NB4 (cell line): ENCODE measurements at regions not wholly inside any gene's neighbourhood (a gene's known extent, or its start where the extent isn't known, plus 50 kb on each side); places are given as distances from the start of the nearest gene placed in this dataset.

Experiments
- MYC ChIP-seq: IDR thresholded peaks from 2 replicates; pipeline ENCODE4 v1.6.1; 2011; ENCODE audit warnings: low read depth, low read length
- POLR2A ChIP-seq: IDR thresholded peaks from 2 replicates; pipeline ENCODE4 v1.6.1; 2011; ENCODE audit warnings: mild to moderate bottlenecking; ENCODE audit not compliant: insufficient read length; ENCODE audit errors: extremely low read depth
- TF ChIP-seq, protein P1 (sequence below): IDR thresholded peaks from one replicate; pipeline ENCODE4 v1.5.1; 2012; ENCODE audit warnings: low read depth, low read length
- TF ChIP-seq, protein P2 (sequence below): IDR thresholded peaks from 2 replicates; pipeline ENCODE4 v1.6.1; 2011; ENCODE audit warnings: low read depth, low read length

DNA sequence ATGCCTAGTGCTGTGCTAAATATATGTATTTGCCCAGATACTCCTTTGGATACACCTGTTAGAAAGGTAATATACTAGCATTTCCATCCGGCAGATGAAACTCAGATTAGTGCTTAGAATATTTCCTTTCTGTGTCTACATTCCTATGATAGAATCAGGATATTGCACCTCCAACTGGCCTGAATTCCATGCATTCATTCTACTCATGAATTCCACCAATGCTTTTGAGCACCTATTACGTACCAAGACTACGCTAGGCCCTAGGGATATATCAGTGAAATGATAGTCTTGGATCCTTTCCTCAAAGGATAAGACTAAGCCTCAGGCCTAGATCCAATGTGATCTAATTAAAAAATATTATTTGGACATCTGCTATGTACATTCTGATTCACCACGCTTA is 223.8 kb upstream of the SERP2 start:
- TF ChIP-seq, protein P1, sequence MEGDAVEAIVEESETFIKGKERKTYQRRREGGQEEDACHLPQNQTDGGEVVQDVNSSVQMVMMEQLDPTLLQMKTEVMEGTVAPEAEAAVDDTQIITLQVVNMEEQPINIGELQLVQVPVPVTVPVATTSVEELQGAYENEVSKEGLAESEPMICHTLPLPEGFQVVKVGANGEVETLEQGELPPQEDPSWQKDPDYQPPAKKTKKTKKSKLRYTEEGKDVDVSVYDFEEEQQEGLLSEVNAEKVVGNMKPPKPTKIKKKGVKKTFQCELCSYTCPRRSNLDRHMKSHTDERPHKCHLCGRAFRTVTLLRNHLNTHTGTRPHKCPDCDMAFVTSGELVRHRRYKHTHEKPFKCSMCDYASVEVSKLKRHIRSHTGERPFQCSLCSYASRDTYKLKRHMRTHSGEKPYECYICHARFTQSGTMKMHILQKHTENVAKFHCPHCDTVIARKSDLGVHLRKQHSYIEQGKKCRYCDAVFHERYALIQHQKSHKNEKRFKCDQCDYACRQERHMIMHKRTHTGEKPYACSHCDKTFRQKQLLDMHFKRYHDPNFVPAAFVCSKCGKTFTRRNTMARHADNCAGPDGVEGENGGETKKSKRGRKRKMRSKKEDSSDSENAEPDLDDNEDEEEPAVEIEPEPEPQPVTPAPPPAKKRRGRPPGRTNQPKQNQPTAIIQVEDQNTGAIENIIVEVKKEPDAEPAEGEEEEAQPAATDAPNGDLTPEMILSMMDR: no peak
- no peak for TF ChIP-seq POLR2A
- no peak for TF ChIP-seq MYC
- TF ChIP-seq, protein P2, sequence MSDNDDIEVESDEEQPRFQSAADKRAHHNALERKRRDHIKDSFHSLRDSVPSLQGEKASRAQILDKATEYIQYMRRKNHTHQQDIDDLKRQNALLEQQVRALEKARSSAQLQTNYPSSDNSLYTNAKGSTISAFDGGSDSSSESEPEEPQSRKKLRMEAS: no peak
